ENCODE measurements at regions not wholly inside any gene's neighbourhood (a gene's known extent, or its start where the extent isn't known, plus 50 kb on each side); places are given as distances from the start of the nearest gene placed in this dataset.
"Not testable (repeated sequence)": the region's sequence is repeated elsewhere in the genome, so short reads cannot be mapped to it uniquely, and the experiment has no call there.

GRCh38 chr7:47188653-47189315 is 393.1 kb downstream of the TNS3 start:
- DNase-seq, result no peak

- no peak for DNase-seq
Measured at GRCh38 chr7:47188136-47188535, 393.8 kb downstream of the TNS3 start.

- no peak for DNase-seq
Measured at GRCh38 chr7:47186316-47186715, 395.6 kb downstream of the TNS3 start.

GRCh38 chr7:47185839-47186238 is 396.1 kb downstream of the TNS3 start:
- no peak for DNase-seq

GRCh38 chr7:47185170-47185569 is 396.7 kb downstream of the TNS3 start:
- DNase-seq, result no peak

- DNase-seq, result no peak
Measured at GRCh38 chr7:47183862-47184590, 397.9 kb downstream of the TNS3 start.

GRCh38 chr7:47181746-47182361 is 400.1 kb downstream of the TNS3 start:
- DNase-seq, result no peak

- no peak for DNase-seq
Measured at GRCh38 chr7:47180516-47180826, 401.4 kb downstream of the TNS3 start.

- no peak for DNase-seq
Measured at GRCh38 chr7:47179812-47180515, 401.9 kb downstream of the TNS3 start.

- not testable (repeated sequence) for DNase-seq
Measured at GRCh38 chr7:47172602-47173539, 409.0 kb downstream of the TNS3 start.

- DNase-seq, result no peak
Measured at GRCh38 chr7:47170516-47170915, 411.4 kb downstream of the TNS3 start.

GRCh38 chr7:47154791-47155190 is 427.1 kb downstream of the TNS3 start:
- no peak for DNase-seq

GRCh38 chr7:47153576-47153975 is 428.3 kb downstream of the TNS3 start:
- no peak for DNase-seq

- no peak for DNase-seq
Measured at GRCh38 chr7:47153058-47153457, 428.9 kb downstream of the TNS3 start.

- no peak for DNase-seq
Measured at GRCh38 chr7:47152307-47152706, 429.6 kb downstream of the TNS3 start.

GRCh38 chr7:47150497-47151260 is 431.2 kb downstream of the TNS3 start:
- DNase-seq, result no peak

GRCh38 chr7:47149971-47150370 is 431.9 kb downstream of the TNS3 start:
- no peak for DNase-seq

GRCh38 chr7:47149208-47149839 is 432.6 kb downstream of the TNS3 start:
- no peak for DNase-seq

GRCh38 chr7:47148536-47149207 is 433.2 kb downstream of the TNS3 start:
- DNase-seq, result no peak

GRCh38 chr7:47147213-47147631 is 434.7 kb downstream of the TNS3 start:
- no peak for DNase-seq

- no peak for DNase-seq
Measured at GRCh38 chr7:47145982-47146381, 435.9 kb downstream of the TNS3 start.

All from activated naive CD4-positive, alpha-beta T cell treated with anti-CD3 and anti-CD28 coated beads, Interleukin-2, amount 50 U/mL, for 16 hours (primary cell).